ENCODE measurements at regions not wholly inside any gene's neighbourhood (a gene's known extent, or its start where the extent isn't known, plus 50 kb on each side); places are given as distances from the start of the nearest gene placed in this dataset.

- intact Hi-C loops (cut with micrococcal nuclease; ENCODE audit: unreplicated experiment) = no loop called here
- TF ChIP-seq TCF7L2 (IDR thresholded peaks at IDR 0.05; ENCODE audit: low read depth, low read length) = 0 out of 2 replicates have a peak, but pooled peaks have one; percentile 16
- TF ChIP-seq SIN3A (IDR thresholded peaks at IDR 0.05; ENCODE audit: borderline replicate concordance, insufficient read depth, low read depth, low read length) = no peak
- Histone ChIP-seq H3K4me3 (ENCODE audit: low read depth in 2 of 2, low read length in 2 of 2) (no peak overlapping the region), H3K27ac (ENCODE audit: low read length) (no peak overlapping the region), H3K36me3 (ENCODE audit: control insufficient read depth, insufficient read depth, low read length) (no peaks in the 10 kb centered on the region), H3K4me1 (ENCODE audit: control insufficient read depth, insufficient read depth, low read length) (peaks cover 11% of the 10 kb centered on the region), H3K27me3 (ENCODE audit: control insufficient read depth, insufficient read depth, low read length) (no peaks in the 10 kb centered on the region), H3K9me3 (ENCODE audit: control insufficient read depth, insufficient read depth, low read depth, low read length) (no peaks in the 10 kb centered on the region)
- no peak for DNase-seq (ENCODE audit: low read depth, low spot score)
- CTCF ChIA-PET = no interaction called here
- in situ Hi-C loops (cut with HindIII; ENCODE audit: low pct_unique_long_range_greater_than_20kb, low sequenced_read_pairs) = no loop called here
- no TSS peak for BruUV-seq (replicated peaks)
- POLR2A ChIA-PET = no interaction called here
- no peak for ATAC-seq
Measured at GRCh38 chr2:13002536-13003331, 286.0 kb downstream of the TRIB2 start.

GRCh38 chr2:13003500-13003899 is 286.8 kb downstream of the TRIB2 start:
- ChIA-PET POLR2A (no interaction called here), CTCF (no interaction called here)
- Histone ChIP-seq H3K9me3 (ENCODE audit: control insufficient read depth, insufficient read depth, low read depth, low read length) (no peaks in the 10 kb centered on the region), H3K27ac (ENCODE audit: low read length) (no peak overlapping the region), H3K4me1 (ENCODE audit: control insufficient read depth, insufficient read depth, low read length) (peaks cover 11% of the 10 kb centered on the region), H3K4me3 (ENCODE audit: low read depth in 2 of 2, low read length in 2 of 2) (no peak overlapping the region), H3K27me3 (ENCODE audit: control insufficient read depth, insufficient read depth, low read length) (no peaks in the 10 kb centered on the region), H3K36me3 (ENCODE audit: control insufficient read depth, insufficient read depth, low read length) (no peaks in the 10 kb centered on the region)
- TF ChIP-seq REST (IDR thresholded peaks at IDR 0.05; ENCODE audit: insufficient read depth in 1 of 2, low read depth in 2 of 2, low read length in 1 of 2) = no peak
- no peak for TF ChIP-seq POLR2AphosphoS5 (IDR thresholded peaks at IDR 0.05; ENCODE audit: low read depth, low read length)
- TF ChIP-seq TCF7L2 (IDR thresholded peaks at IDR 0.05; ENCODE audit: low read depth, low read length) = no peak
- TF ChIP-seq CTCF (IDR thresholded peaks at IDR 0.05) = no peak
- no peak for TF ChIP-seq SIN3A (IDR thresholded peaks at IDR 0.05; ENCODE audit: borderline replicate concordance, insufficient read depth, low read depth, low read length)
- no TSS peak for BruUV-seq (replicated peaks)
- in situ Hi-C loops (cut with HindIII; ENCODE audit: low pct_unique_long_range_greater_than_20kb, low sequenced_read_pairs) = no loop called here
- DNase-seq (ENCODE audit: low read depth, low spot score) = no peak
- ATAC-seq = no peak
- intact Hi-C loops (cut with micrococcal nuclease; ENCODE audit: unreplicated experiment) = no loop called here

- in situ Hi-C loops (cut with HindIII; ENCODE audit: low pct_unique_long_range_greater_than_20kb, low sequenced_read_pairs) (no loop called here), intact Hi-C loops (cut with micrococcal nuclease; ENCODE audit: unreplicated experiment) (no loop called here)
- no peaks in the 10 kb centered on the region for H3K9me3 ChIP-seq (ENCODE audit: control insufficient read depth, insufficient read depth, low read depth, low read length)
- ChIA-PET CTCF (interaction anchor here (0.6 kb wide), 1 partner anchor 142 kb away, joined by 3 read pairs; no protein-coding TSS in a partner anchor), POLR2A (no interaction called here)
- no TSS peak for BruUV-seq (replicated peaks)
- no peak overlapping the region for H3K27ac ChIP-seq (ENCODE audit: low read length)
- no peak overlapping the region for H3K4me3 ChIP-seq (ENCODE audit: low read depth in 2 of 2, low read length in 2 of 2)
- H3K36me3 ChIP-seq (ENCODE audit: control insufficient read depth, insufficient read depth, low read length) = no peaks in the 10 kb centered on the region
- peaks cover 11% of the 10 kb centered on the region for H3K4me1 ChIP-seq (ENCODE audit: control insufficient read depth, insufficient read depth, low read length)
- DNase-seq (ENCODE audit: low read depth, low spot score) (no peak), ATAC-seq (no peak)
- H3K27me3 ChIP-seq (ENCODE audit: control insufficient read depth, insufficient read depth, low read length) = no peaks in the 10 kb centered on the region
- TF ChIP-seq CTCF (IDR thresholded peaks at IDR 0.05) (no peak), POLR2AphosphoS5 (IDR thresholded peaks at IDR 0.05; ENCODE audit: low read depth, low read length) (no peak), REST (IDR thresholded peaks at IDR 0.05; ENCODE audit: insufficient read depth in 1 of 2, low read depth in 2 of 2, low read length in 1 of 2) (no peak), SIN3A (IDR thresholded peaks at IDR 0.05; ENCODE audit: borderline replicate concordance, insufficient read depth, low read depth, low read length) (no peak), TCF7L2 (IDR thresholded peaks at IDR 0.05; ENCODE audit: low read depth, low read length) (no peak)
Measured at GRCh38 chr2:13005048-13005447, 288.3 kb downstream of the TRIB2 start.

All from Panc1 (cell line).